Stimulated activated naive CD8-positive, alpha-beta T cell treated with anti-CD3 and anti-CD28 coated beads, Interleukin-15, amount 100 ng/mL, for 72 hours (primary cell): ENCODE measurements at regions not wholly inside any gene's neighbourhood (a gene's known extent, or its start where the extent isn't known, plus 50 kb on each side); places are given as distances from the start of the nearest gene placed in this dataset.

Source experiments
- ATAC-seq: fragments of 150-1000 bp; cut with Tn5 transposase; 2 replicates; pipeline ENCODE4 v1.10.0; 2021; ENCODE audit warnings: mild to moderate bottlenecking, moderate library complexity
- DNase-seq, 2 donors: peaks; one replicate each; pipeline ENCODE4 v3.0.0; 2021 to 2022
- H3K27ac Mint-ChIP-seq, 2 donors: one replicate each; pipeline ENCODE4 v1.8.0; 2022; ENCODE audit warnings: mild to moderate bottlenecking in 2 of 2, mixed read lengths in 2 of 2, moderate library complexity in 2 of 2
- H3K27me3 Mint-ChIP-seq: one replicate; pipeline ENCODE4 v1.8.0; 2022; ENCODE audit warnings: mixed read lengths
- H3K4me1 Mint-ChIP-seq: one replicate; pipeline ENCODE4 v1.8.0; 2022; ENCODE audit warnings: mild to moderate bottlenecking, mixed read lengths
- H3K4me3 Mint-ChIP-seq, 2 donors: one replicate each; pipeline ENCODE4 v1.8.0; 2022; ENCODE audit warnings: mild to moderate bottlenecking in 2 of 2, mixed read lengths in 2 of 2, moderate library complexity in 1 of 2
- H3K9me3 Mint-ChIP-seq, 2 donors: one replicate each; pipeline ENCODE4 v1.8.0; 2022; ENCODE audit warnings: mixed read lengths in 2 of 2

GRCh38 chr21:16322454-16322853 is 592.7 kb downstream of the USP25 start:
- Mint-ChIP-seq H3K27ac (no peak overlapping the region), H3K4me3 (no peak overlapping the region), H3K4me1 (no peaks in the 10 kb centered on the region), H3K27me3 (peaks cover 7% of the 10 kb centered on the region), H3K9me3 (no peaks in the 10 kb centered on the region)
- no peak for ATAC-seq
- no peak for DNase-seq

GRCh38 chr21:16323596-16323995 is 593.8 kb downstream of the USP25 start:
- H3K9me3 Mint-ChIP-seq = no peaks in the 10 kb centered on the region
- no peak overlapping the region for H3K4me3 Mint-ChIP-seq
- peaks cover 7% of the 10 kb centered on the region for H3K27me3 Mint-ChIP-seq
- H3K27ac Mint-ChIP-seq = no peak overlapping the region
- no peak for DNase-seq
- no peak for ATAC-seq
- H3K4me1 Mint-ChIP-seq = no peaks in the 10 kb centered on the region

- ATAC-seq (no peak), DNase-seq (no peak)
- Mint-ChIP-seq H3K9me3 (no peaks in the 10 kb centered on the region), H3K4me3 (no peak overlapping the region), H3K4me1 (no peaks in the 10 kb centered on the region), H3K27me3 (peaks cover 7% of the 10 kb centered on the region), H3K27ac (no peak overlapping the region)
These were observed 594.8 kb downstream of the USP25 start for GRCh38 chr21:16324630-16325029.

GRCh38 chr21:16330082-16330907 is 600.5 kb downstream of the USP25 start:
- DNase-seq = peak in 1 of 2 donors; percentile 4
- no peaks in the 10 kb centered on the region for H3K4me1 Mint-ChIP-seq
- H3K27me3 Mint-ChIP-seq = peaks cover 7% of the 10 kb centered on the region
- H3K4me3 Mint-ChIP-seq = no peak overlapping the region
- no peaks in the 10 kb centered on the region for H3K9me3 Mint-ChIP-seq
- no peak overlapping the region for H3K27ac Mint-ChIP-seq
- peak; percentile 87 for ATAC-seq

GRCh38 chr21:16330908-16331268 is 601.1 kb downstream of the USP25 start:
- no peaks in the 10 kb centered on the region for H3K9me3 Mint-ChIP-seq
- peaks cover 6% of the 10 kb centered on the region for H3K27me3 Mint-ChIP-seq
- no peak overlapping the region for H3K27ac Mint-ChIP-seq
- ATAC-seq (no peak), DNase-seq (no peak)
- no peaks in the 10 kb centered on the region for H3K4me1 Mint-ChIP-seq
- no peak overlapping the region for H3K4me3 Mint-ChIP-seq

- ATAC-seq = no peak
These were observed 607.5 kb downstream of the USP25 start for GRCh38 chr21:16337266-16337665.

GRCh38 chr21:16342932-16343331 is 613.1 kb downstream of the USP25 start:
- H3K27me3 Mint-ChIP-seq = no peaks in the 10 kb centered on the region
- H3K27ac Mint-ChIP-seq = no peak overlapping the region
- H3K9me3 Mint-ChIP-seq = no peaks in the 10 kb centered on the region
- no peak overlapping the region for H3K4me3 Mint-ChIP-seq
- ATAC-seq (no peak), DNase-seq (no peak)
- H3K4me1 Mint-ChIP-seq = no peaks in the 10 kb centered on the region

More at GRCh38 chr21:16337266-16337665, 607.5 kb downstream of the USP25 start:
- no peak overlapping the region for H3K27ac Mint-ChIP-seq
- DNase-seq = no peak
- H3K9me3 Mint-ChIP-seq = no peaks in the 10 kb centered on the region
- H3K4me3 Mint-ChIP-seq = no peak overlapping the region
- no peaks in the 10 kb centered on the region for H3K4me1 Mint-ChIP-seq
- H3K27me3 Mint-ChIP-seq = no peaks in the 10 kb centered on the region

- H3K27ac Mint-ChIP-seq = no peak overlapping the region
- H3K4me3 Mint-ChIP-seq = no peak overlapping the region
- ATAC-seq = no peak
- DNase-seq = no peak
- no peaks in the 10 kb centered on the region for H3K4me1 Mint-ChIP-seq
- no peaks in the 10 kb centered on the region for H3K27me3 Mint-ChIP-seq
- no peaks in the 10 kb centered on the region for H3K9me3 Mint-ChIP-seq
These were observed 614.0 kb downstream of the USP25 start for GRCh38 chr21:16343776-16344175.

GRCh38 chr21:16345757-16346156 is 616.0 kb downstream of the USP25 start:
- Mint-ChIP-seq H3K4me3 (no peak overlapping the region), H3K27me3 (no peaks in the 10 kb centered on the region), H3K9me3 (no peaks in the 10 kb centered on the region), H3K4me1 (no peaks in the 10 kb centered on the region), H3K27ac (no peak overlapping the region)
- ATAC-seq = no peak
- DNase-seq = no peak

- Mint-ChIP-seq H3K4me3 (no peak overlapping the region), H3K4me1 (no peaks in the 10 kb centered on the region), H3K9me3 (no peaks in the 10 kb centered on the region), H3K27ac (no peak overlapping the region), H3K27me3 (no peaks in the 10 kb centered on the region)
- no peak for DNase-seq
- ATAC-seq = no peak
These were observed 617.4 kb downstream of the USP25 start for GRCh38 chr21:16347223-16347622.

GRCh38 chr21:16353764-16354163 is 624.0 kb downstream of the USP25 start:
- ATAC-seq = no peak
- H3K4me3 Mint-ChIP-seq = no peak overlapping the region
- no peak for DNase-seq
- no peaks in the 10 kb centered on the region for H3K4me1 Mint-ChIP-seq
- H3K27ac Mint-ChIP-seq = no peak overlapping the region
- H3K27me3 Mint-ChIP-seq = no peaks in the 10 kb centered on the region
- no peaks in the 10 kb centered on the region for H3K9me3 Mint-ChIP-seq

GRCh38 chr21:16357994-16358393 is 628.2 kb downstream of the USP25 start:
- no peak for ATAC-seq
- Mint-ChIP-seq H3K4me1 (no peaks in the 10 kb centered on the region), H3K27me3 (no peaks in the 10 kb centered on the region), H3K9me3 (peaks cover 9 to 11% of the 10 kb centered on the region in 2 donors), H3K4me3 (no peak overlapping the region), H3K27ac (no peak overlapping the region)
- no peak for DNase-seq

- Mint-ChIP-seq H3K27ac (no peak overlapping the region), H3K9me3 (peaks cover 9 to 11% of the 10 kb centered on the region in 2 donors), H3K27me3 (no peaks in the 10 kb centered on the region), H3K4me3 (no peak overlapping the region), H3K4me1 (no peaks in the 10 kb centered on the region)
- DNase-seq (no peak), ATAC-seq (no peak)
These were observed 629.0 kb downstream of the USP25 start for GRCh38 chr21:16358784-16359183.

GRCh38 chr21:16363100-16363499 is 633.3 kb downstream of the USP25 start:
- Mint-ChIP-seq H3K9me3 (peaks cover 9 to 11% of the 10 kb centered on the region in 2 donors), H3K27me3 (no peaks in the 10 kb centered on the region), H3K4me3 (no peak overlapping the region), H3K4me1 (no peaks in the 10 kb centered on the region), H3K27ac (no peak overlapping the region)
- no peak for ATAC-seq
- DNase-seq = no peak

- Mint-ChIP-seq H3K4me3 (no peak overlapping the region), H3K27ac (no peak overlapping the region), H3K27me3 (no peaks in the 10 kb centered on the region), H3K9me3 (peaks cover 9 to 11% of the 10 kb centered on the region in 2 donors), H3K4me1 (no peaks in the 10 kb centered on the region)
- DNase-seq (no peak), ATAC-seq (no peak)
These were observed 633.7 kb downstream of the USP25 start for GRCh38 chr21:16363518-16363917.

- H3K4me1 Mint-ChIP-seq = no peaks in the 10 kb centered on the region
- no peaks in the 10 kb centered on the region for H3K9me3 Mint-ChIP-seq
- DNase-seq (no peak), ATAC-seq (no peak)
- no peaks in the 10 kb centered on the region for H3K27me3 Mint-ChIP-seq
- H3K4me3 Mint-ChIP-seq = no peak overlapping the region
- no peak overlapping the region for H3K27ac Mint-ChIP-seq
These were observed 636.4 kb downstream of the USP25 start for GRCh38 chr21:16366207-16366606.

GRCh38 chr21:16367079-16367478 is 637.3 kb downstream of the USP25 start:
- H3K4me3 Mint-ChIP-seq = no peak overlapping the region
- H3K27ac Mint-ChIP-seq = no peak overlapping the region
- H3K27me3 Mint-ChIP-seq = no peaks in the 10 kb centered on the region
- no peak for DNase-seq
- no peak for ATAC-seq
- no peaks in the 10 kb centered on the region for H3K9me3 Mint-ChIP-seq
- no peaks in the 10 kb centered on the region for H3K4me1 Mint-ChIP-seq
